DMS153 treated with DMSO at 0.1 percent for 48 hours (cell line): ENCODE measurements at regions not wholly inside any gene's neighbourhood (a gene's known extent, or its start where the extent isn't known, plus 50 kb on each side); places are given as distances from the start of the nearest gene placed in this dataset.
"Not testable (repeated sequence)": the region's sequence is repeated elsewhere in the genome, so short reads cannot be mapped to it uniquely, and the experiment has no call there.

Experiments used
- DNase-seq: peaks from one replicate; lab custom pipeline; 2025; ENCODE audit not compliant: unreplicated experiment; lab: John Stamatoyannopoulos, UW

DNA sequence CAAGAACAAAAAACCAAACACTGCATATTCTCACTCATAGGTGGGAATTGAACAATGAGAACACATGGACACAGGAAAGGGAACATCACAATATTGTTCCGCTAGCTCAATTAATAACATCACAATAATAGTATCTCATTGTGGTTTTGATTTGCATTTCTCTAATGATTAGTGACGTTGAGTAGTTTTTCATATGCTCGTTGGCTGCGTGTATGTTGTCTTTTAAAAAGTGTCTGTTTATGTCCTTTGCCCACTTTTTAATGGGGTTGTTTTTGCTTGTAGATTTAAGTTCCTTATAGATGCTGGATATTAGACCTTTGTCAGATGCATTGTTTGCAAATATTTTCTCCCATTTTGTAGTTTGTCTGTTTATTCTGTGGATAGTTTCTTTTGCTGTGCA is 312.9 kb downstream of the DOK5 start:
- not testable (repeated sequence) for DNase-seq

DNA sequence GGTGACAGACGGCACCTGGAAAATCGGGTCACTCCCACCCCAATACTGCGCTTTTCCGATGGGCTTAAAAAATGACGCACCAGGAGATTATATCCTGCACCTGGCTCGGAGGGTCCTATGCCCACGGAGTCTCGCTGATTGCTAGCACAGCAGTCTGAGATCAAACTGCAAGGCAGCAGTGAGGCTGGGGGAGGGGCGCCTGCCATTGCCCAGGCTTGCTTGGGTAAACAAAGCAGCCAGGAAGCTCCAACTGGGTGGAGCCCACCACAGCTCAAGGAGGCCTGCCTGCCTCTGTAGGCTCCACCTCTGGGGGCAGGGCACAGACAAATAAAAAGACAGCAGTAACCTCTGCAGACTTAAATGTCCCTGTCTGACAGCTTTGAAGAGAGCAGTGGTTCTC is 307.4 kb downstream of the DOK5 start:
- DNase-seq = not testable (repeated sequence)

DNA sequence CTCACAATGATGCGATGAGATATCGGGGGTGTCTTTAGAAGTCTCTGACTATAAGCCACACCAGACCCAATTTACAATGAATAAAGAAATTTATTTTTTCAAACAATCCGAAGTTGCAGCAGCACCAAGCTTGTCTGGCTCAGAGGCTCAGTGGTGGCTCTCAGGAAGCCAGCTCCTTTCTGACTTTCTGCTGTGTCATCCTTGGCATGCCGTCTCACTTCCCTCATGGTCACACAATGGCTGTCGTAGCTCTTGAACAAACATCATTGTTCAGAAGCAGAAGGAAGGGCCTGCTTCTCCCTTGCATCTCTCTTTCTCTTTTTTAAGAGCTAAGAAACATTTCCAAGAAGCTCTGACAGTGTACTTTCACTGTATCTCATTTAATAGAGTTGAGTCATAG is 299.0 kb downstream of the DOK5 start:
- no peak for DNase-seq

DNA sequence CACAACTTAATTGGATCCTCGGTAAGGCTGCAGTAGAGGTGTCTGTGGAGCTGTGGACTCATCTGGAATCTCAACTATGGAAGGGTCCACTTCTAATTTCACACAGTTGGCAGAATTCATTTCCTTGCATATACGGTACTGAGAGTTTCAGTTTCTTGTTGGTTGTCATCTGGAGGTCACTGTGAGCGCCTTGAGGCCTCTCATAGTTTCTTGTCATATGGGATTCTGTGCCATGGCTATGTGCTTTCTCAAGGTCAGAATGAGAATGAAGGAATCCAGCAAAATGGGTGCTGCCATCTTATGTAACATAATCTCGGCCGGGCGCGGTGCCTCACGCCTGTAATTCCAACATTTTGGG is 298.2 kb downstream of the DOK5 start:
- no peak for DNase-seq

DNA sequence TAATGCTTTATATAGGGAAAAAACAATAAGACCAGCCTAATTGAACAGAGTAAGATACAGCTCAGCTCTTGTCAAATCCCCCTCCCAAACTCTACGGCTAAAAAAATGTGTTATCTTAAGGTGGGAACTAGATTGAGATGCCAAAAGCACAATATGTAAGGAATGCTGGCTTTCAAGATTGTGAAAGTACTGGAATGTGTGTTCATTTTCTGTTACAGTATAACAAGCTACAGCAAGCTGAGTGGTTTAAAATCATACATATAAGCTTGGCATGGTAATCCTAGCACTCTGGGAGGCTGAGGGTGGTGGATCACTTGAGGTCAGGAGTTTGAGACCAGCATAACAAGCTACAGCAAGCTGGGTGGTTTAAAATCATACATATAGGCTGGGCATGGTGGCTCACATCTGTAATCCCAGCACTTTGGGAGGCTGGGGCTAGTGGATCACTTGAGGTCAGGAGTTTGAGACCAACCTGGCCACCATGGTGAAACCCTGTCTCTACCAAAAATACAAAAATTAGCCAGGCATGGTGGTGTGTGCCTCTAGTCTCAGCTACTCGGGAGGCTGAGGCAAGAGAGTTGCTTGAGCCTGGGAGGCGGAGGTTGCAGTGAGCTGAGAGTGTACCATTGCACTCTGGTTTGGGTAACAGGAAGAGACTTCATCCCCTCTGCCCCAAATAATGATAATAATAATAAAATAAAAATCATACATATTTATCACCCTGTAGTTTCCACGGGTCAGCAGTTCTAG is 297.7 kb downstream of the DOK5 start:
- no peak for DNase-seq

DNA sequence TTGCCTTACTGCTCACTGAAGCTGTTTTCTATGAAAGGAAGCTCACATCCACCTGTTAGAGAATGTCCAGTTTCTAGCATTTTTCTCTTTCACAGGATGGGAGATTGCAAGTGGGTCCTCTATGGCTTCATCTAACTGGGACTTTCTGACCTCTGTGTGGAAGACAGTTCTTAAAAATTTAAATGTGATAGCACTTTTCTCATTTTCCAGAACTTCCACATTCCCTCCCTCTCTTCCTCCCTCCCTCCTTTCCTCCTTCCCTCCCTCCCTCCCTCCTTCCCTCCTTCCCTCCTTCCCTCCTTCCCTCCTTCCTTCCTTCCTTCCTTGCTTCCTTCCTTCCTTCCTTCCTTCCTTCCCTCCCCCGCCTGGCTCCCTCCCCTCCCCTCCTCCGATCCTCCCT is 291.1 kb downstream of the DOK5 start:
- no peak for DNase-seq

DNA sequence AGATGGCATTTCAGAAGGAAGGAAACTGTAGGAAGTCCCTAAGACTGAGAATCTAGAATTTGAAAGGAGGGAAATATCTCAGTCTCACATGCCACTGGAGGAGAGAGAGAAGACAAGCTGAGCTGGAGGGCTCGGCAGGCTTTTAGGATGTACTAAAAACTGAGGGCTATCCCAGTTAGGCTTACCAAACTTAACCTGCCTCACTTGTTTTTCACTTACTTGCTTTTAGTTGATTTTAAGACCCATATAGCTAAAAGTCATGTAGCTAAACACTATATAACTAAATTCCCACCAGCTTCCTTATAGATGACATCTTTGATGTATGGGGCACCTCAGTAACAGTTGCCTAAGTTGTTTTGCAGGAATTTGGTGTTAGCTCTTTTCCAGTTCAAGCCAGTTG is 288.0 kb downstream of the DOK5 start:
- no peak for DNase-seq

DNA sequence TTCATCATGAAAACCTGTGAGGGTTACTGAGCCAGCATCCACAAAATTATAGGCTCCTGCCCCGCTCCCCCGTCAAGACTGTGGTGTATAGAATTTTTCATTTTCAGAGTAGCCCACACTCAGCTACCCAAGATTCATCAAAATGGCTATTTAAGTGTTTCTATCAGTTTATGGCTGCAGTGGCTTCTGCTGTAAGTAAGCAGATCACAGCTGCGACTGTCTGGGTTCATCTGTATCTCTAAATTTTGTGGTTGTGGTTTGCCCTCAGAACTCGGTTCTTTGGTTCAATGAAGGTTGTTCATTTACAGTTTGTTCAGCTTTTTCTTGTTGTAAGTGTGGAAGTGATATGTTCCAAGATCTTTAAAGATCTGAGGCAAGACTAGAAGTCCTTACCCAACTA is 284.2 kb downstream of the DOK5 start:
- DNase-seq = no peak

DNA sequence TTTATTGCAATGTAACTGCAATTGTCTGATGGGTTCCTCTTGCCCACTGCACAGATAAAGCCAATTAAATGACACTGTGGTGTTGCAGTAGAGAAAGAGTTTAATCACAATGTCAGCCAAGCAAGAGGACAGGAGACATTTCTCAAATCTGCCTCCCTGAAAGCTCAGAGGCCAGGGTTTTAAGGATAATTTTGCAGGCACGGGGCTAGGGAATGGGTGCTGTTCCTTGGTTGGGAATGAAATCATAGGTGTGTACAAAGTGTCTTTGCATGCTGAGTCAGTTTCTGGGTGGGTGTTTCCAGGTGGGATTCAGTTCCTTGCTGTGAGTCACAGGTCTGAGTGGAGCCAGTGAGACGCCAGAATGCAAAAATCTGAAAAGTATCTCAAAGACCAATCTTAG is 271.4 kb downstream of the DOK5 start:
- DNase-seq = no peak

DNA sequence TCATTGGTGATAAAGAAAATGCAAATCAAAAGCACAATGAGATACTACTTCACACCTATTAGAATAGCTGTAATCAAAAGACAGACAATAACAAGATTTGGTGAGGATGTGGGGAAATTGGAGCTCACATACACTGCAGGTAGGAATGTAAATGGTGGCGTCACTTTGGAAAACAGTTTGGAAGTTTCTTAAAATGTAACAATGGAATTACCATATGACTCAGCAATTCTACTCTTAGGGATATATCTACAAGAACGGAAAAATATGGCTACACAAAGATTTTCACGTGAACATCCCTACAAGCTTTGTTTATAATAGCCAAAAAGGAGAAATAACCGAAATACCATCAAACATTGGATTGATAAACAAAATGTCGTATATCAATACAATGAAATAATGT is 270.4 kb downstream of the DOK5 start:
- DNase-seq = no peak

DNA sequence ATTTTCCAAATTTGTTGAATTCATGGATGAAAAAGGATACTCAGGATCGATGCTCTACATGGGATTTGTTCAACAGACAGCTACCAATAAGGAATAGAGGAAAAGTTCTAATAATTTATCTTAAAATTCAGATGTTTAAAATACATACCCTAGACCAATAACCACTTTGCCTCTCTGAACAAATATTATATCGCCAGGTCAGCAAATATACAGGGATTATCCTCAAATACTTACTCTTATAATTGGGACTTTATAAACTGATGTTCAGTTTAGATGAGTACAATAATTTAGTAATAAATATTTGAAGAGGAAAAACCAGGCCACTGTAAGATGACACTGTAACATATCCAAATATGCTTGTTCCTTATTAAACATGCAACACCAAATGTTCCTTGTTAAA is 268.7 kb downstream of the DOK5 start:
- DNase-seq = no peak

DNA sequence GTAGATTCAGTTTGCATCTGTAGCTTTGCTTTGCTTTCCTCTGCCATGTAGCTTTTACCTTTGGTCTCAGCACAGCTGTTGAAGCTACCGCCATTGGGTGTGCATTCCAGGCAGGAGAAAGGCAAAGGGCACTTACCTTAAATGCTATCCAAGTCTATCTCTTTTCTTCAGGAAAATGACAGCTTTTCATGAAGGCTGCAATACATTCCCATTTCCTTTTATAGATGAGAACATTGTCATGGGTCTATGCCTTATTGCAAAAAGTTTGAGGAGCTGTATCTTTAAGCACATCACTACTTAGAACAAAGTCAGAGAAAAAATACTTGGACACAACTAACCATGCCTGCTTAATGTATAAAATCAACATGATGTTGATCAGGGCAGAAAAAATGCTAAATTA is 266.8 kb downstream of the DOK5 start:
- DNase-seq = no peak

DNA sequence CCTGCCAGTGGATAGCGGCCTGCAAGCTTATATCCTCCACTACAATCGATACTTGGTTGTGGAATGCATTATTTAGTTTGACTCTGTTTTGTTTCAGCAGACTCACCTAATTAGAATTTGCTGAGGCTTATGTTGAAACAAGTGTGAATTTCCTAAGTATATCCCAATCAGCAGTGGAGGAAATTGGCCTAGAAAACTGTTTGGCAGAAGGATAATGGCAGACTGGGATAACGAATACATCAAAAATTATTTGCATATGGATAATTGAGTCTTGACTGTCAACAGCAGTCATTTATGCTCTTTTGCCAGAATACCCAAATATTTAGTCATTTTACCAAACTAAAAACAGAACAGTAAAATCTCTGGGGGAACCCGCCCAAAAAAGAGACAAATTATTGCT is 261.0 kb downstream of the DOK5 start:
- DNase-seq = no peak

DNA sequence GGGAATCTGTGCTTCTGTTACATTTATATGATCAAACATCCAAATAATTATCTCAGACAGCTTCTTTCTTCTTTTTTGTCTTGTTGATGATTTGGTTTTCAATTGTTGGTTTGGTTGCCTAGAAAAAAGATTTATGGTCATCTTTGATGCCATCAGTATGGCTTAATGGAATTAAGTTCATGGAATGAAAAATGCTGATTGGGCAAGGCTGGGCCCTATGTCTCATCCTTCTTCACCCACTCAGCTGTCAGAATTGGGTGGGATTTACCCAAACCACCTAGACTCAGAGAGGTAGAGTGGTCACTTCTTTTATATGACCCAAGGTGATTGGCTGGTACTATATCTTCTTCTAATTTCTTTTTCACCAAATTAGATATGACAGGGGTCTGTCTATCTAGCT is 258.3 kb downstream of the DOK5 start:
- DNase-seq = no peak

DNA sequence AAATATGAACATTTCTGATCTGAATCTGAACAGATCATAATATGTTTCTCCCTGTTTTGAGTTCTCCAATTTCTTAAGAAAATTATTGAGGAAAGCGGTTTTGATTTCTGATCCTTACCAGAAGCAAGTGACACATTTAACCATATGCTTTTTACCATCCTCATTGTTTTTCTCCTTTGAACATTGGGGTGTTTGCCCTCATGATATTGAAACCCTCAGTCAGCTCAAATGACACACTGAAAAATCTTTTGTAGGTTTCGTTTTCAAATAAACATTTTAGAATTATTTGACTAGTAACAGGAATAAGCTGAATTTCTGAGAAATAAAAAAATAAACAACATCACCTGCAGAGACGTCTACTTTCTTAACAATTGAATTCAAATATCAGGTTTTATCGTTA is 252.1 kb downstream of the DOK5 start:
- no peak for DNase-seq

DNA sequence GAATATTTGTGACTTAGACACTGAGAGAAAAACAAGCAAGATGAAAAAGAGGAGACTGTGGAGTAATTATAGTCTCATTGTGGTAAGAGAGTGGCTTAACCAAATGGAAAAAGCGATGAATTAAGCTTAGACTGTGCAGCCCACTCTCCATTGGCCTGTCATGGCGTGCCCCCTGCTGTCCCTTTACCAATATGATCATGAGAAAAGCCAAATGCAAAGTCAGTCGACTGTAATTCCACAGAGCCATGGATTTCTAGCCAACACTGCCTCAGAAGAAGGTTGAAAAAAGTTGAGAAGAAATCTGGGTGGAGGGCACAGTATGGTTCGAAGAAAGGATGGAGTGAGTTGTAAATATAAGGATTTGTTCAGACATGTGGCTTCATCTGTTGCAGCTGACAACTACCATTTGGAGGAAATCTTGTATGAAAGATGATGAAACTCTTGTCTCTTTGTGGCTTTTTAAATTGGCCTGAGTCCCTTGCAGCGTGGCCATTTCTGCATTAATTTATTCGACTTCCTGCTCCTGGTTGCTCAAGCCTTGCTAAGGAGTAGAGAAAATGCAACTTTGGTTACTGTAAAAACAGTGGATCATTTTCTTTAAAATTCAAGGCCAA is 251.4 kb downstream of the DOK5 start:
- no peak for DNase-seq

DNA sequence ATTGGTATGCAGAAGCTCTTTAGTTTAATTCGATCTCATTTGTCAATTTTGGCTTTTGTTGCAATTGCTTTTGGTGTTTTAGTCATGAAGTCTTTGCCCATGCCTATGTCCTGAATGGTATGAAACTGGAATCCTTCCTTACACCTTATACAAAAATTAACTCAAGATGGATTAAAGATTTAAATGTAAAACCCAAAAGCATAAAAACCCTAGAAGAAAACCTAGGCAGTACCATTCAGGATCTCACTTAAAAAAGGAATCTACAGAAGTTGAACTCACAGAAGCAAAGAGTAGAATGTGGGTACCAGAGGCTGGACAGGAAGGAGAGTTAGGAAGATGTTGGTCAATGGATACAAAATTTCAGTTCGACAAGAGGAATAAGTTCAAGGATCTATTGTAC is 249.9 kb downstream of the DOK5 start:
- not testable (repeated sequence) for DNase-seq

DNA sequence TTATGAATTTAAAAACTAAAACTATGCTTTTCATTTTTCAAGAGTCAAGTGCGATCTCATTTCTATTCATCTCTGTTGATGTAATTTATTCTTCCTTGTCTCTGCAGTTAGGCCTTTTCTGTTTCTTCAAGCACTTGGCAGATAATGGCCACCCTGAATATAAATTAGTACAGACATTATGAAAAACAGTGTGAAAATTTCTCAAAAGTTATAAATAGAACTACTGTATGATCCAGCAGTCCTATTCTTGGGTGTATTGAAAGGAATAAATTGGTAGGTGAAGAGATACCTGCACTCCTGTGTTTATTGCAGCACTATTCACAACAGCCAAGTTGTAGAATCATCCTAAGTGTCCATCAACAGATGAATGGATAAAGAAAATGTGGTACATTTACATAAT is 248.3 kb downstream of the DOK5 start:
- DNase-seq = no peak

DNA sequence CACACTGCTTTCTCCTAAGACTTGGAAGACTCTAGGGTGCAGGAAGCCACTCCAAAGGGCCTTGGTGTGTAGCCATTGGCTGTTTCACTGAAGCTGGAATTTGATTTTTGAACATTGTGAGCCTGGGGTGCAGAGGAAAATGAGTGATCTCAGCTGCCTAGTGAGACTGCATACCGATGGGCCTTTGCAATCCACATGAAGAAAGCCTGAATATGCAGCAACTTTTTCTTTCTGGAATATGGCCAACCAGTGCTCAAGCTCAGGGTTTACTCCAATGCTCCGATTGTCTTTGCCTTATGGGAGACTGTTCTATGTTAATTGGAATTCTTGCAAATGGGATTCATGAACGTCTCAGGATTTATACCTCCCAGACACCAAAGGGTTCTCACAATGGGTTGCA is 242.6 kb downstream of the DOK5 start:
- DNase-seq = no peak

DNA sequence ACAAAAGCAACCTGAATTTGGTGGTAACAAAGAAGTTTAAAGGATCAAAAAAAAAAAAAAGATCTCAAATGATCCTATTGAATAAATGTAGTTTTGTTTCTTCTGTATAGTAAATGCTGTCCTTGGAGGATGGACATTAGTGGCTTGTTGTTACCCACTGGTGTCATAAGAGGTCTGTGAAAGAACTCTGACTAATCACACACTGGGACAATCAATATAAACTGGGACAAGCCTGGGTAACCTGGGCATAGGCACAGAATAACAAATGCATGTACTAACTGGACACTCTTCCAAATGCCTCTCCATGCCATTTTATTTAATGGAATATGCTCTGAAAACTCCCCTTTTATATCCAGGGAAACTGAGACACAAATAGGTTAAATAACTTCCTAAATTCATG is 241.4 kb downstream of the DOK5 start:
- DNase-seq = no peak

DNA sequence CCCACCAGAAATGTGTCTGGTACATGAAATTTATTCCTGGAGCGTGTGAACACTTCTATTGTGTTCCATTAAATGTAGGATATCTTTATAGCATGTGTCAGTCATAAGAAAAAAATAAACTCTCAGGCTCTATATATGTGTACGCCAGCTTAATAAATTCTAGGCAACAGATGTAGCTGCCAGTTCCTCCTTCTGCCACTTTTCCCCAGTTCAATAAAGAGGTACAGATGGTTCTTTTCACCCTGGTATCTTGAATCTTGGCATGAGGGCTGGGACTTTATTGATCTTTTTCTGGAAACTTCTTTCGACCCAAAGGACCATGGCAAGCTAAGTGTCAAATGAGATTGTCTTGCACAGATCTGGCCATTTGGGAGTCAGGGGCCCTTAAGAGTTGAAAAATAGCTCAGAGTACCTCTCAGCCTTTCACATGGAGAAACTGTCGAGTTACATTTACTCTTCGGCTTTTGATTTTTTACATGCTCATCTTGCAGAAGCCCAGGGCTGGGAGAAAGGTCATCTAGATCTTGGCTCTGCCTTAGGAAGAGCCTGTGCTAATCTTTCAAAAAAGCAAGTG is 240.9 kb downstream of the DOK5 start:
- DNase-seq = no peak

DNA sequence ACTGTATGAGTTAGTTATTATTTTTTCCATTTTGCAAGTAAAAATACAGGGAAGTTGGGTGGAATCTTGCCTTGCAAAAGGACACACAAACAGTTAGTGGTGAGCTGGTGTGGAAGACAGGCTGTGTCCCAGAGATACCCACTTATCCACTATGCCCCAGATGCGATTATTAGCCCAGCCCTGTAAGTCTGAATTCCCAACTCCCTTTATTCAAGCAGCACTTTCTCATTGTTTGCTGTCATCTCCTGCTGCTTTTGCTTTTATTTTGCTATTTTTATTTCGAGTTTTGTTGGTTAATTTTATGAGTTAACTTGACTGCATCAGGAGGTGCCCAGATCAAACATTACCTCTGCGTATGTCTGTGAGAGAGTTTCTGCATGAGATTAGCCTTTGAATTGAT is 239.4 kb downstream of the DOK5 start:
- DNase-seq = no peak

DNA sequence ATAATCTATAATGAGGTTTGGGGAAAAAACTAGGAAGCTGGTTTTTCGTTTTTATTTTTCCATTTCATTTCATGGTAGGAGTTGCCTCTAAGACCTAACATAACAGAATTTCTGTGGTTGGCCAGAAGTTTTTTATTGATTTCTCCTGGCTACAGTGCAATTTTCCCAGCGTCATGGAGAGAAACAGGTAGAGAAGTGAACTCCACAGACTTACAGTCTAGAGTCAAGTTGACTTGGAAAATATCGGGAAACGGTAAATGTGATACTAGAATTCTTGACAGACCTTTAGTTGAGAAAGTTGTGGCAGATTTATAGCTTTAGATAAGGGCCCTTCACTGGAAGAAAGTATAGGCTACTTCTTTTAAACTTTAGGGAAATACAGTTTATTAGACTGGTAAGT is 238.3 kb downstream of the DOK5 start:
- DNase-seq = no peak
